Esophagus squamous epithelium (tissue), 5 donors: ENCODE measurements at regions not wholly inside any gene's neighbourhood (a gene's known extent, or its start where the extent isn't known, plus 50 kb on each side); places are given as distances from the start of the nearest gene placed in this dataset.

Experiments used
- DNase-seq: peaks from one replicate; lab custom pipeline; 2025; lab: John Stamatoyannopoulos, UW
- H3K27ac ChIP-seq, 4 donors: fragments of 200-600 bp; sonication (generic); one replicate each; pipeline ENCODE4 v1.5.1; 2016 to 2019; ENCODE audit warnings: mild to moderate bottlenecking in 1 of 4
- H3K27me3 ChIP-seq, 4 donors: fragments of 200-600 bp; sonication (generic); 1 replicate in 3 of 4; 2 replicates in 1 of 4; pipeline versions ENCODE4 v1.5.1 to v1.6.0; 2017 to 2021; ENCODE audit warnings: antibody characterized with exemption in 1 of 4
- H3K36me3 ChIP-seq, 3 donors: fragments of 200-600 bp; sonication (generic); one replicate each; pipeline ENCODE4 v1.5.1; 2016 to 2019
- H3K4me1 ChIP-seq, 3 donors: fragments of 200-600 bp; sonication (generic); one replicate each; pipeline ENCODE4 v1.5.1; 2017 to 2019
- H3K4me3 ChIP-seq, 4 donors: fragments of 200-600 bp; sonication (generic); 1 replicate in 3 of 4; 2 replicates in 1 of 4; pipeline ENCODE4 v1.5.1; 2016 to 2019; ENCODE audit warnings: mild to moderate bottlenecking in 2 of 4, moderate library complexity in 1 of 4
- H3K9me3 ChIP-seq, 3 donors: fragments of 200-600 bp; sonication (generic); one replicate each; pipeline ENCODE4 v1.5.1; 2016 to 2019
- POLR2A ChIP-seq, 4 donors: fragments of 450-650 bp; IDR thresholded peaks; one replicate each; pipeline ENCODE4 v1.6.1; 2017; ENCODE audit warnings: antibody characterized with exemption in 4 of 4, mild to moderate bottlenecking in 4 of 4, moderate library complexity in 3 of 4
- WGBS, 2 donors: methylation state at CpG; one replicate each; pipeline ENCODE4 v1.1.5; 2018; 5-methylcytosine and 5-hydroxymethylcytosine counted together
- intact Hi-C: fragments of 100-400 bp; cut with DNase I; formaldehyde crosslinking; loops from one replicate; pipeline ENCODE4 v1.15.0; 2022
- TF ChIP-seq, protein P1 (sequence below), 6 experiments: fragments of 450-650 bp in 4 of 6; fragments of 200-600 bp in 2 of 6; sonication (generic) in 2 of 6; IDR thresholded peaks; one replicate each; pipeline ENCODE4 v1.5.1; 2016 to 2019; ENCODE audit warnings: antibody characterized with exemption in 6 of 6, mild to moderate bottlenecking in 4 of 6, moderate library complexity in 4 of 6
- donor health status: DM: yes; HTN: yes; CAD: no.

DNA sequence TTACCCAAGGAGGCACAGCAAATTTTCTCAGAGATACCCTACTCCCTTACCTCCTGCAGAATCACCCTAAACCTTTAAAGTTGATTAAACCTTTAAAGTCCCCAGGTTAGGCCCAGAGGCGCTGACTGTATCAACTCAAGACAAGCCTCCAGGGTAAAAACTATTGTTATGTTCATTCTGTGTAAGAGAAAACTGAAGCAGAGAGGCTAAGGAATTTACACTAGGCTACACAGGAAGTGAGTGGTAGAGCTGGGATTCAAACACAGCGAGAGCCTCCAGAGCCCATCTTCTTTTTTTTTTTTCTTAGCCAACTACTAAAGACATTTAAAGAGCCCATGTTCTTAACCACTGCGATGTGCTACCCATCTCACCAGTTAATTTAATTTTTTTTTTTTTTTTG is 56.3 kb upstream of the GRK3 start:
- TF ChIP-seq, protein P1, sequence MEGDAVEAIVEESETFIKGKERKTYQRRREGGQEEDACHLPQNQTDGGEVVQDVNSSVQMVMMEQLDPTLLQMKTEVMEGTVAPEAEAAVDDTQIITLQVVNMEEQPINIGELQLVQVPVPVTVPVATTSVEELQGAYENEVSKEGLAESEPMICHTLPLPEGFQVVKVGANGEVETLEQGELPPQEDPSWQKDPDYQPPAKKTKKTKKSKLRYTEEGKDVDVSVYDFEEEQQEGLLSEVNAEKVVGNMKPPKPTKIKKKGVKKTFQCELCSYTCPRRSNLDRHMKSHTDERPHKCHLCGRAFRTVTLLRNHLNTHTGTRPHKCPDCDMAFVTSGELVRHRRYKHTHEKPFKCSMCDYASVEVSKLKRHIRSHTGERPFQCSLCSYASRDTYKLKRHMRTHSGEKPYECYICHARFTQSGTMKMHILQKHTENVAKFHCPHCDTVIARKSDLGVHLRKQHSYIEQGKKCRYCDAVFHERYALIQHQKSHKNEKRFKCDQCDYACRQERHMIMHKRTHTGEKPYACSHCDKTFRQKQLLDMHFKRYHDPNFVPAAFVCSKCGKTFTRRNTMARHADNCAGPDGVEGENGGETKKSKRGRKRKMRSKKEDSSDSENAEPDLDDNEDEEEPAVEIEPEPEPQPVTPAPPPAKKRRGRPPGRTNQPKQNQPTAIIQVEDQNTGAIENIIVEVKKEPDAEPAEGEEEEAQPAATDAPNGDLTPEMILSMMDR (IDR thresholded peaks at IDR 0.05): no peak
- TF ChIP-seq POLR2A (IDR thresholded peaks at IDR 0.05): no peak
- WGBS, 2 donors: 91 to 93% methylated on average over 3 of the region's 3 CpGs
- H3K4me3 ChIP-seq: no peak overlapping the region
- DNase-seq: no peak
- no peaks in the 10 kb centered on the region for H3K4me1 ChIP-seq
- H3K27ac ChIP-seq: no peak overlapping the region
- intact Hi-C loops: no loop called here
- peaks cover 0 to 5% (median 0%) of the 10 kb centered on the region in 3 donors for H3K36me3 ChIP-seq
- no peaks in the 10 kb centered on the region for H3K9me3 ChIP-seq
- H3K27me3 ChIP-seq: no peaks in the 10 kb centered on the region

DNA sequence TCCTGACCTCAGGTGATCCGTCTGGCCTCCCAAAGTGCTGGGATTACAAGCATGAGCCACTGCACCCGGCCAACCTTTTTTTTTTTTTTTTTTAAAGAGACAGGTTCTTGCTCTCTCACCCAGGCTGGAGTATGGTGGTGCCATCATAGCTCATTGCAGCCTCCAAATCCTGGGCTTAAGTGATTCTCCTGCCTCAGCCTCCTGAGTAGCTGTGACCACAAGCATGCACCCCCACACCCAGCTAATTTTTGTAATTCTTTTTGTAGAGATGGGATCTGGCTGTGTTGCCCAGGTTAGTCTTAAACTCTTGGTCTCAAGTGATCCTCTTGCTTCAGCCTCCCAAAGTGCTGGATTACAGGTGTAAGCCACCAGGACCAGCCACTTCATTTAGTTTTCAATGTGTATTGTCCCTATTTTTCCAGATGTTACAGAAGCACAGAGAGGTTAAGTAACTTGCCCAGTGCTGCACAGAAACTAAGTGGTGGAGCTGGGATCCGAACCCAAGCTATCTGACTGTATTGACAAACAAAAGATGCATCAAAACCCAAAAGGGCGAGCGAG is 55.6 kb upstream of the GRK3 start:
- Histone ChIP-seq H3K4me1 (no peaks in the 10 kb centered on the region), H3K27me3 (no peaks in the 10 kb centered on the region), H3K36me3 (peaks cover 0 to 5% (median 0%) of the 10 kb centered on the region in 3 donors), H3K4me3 (no peak overlapping the region), H3K27ac (no peak overlapping the region), H3K9me3 (no peaks in the 10 kb centered on the region)
- intact Hi-C loops: no loop called here
- TF ChIP-seq POLR2A (IDR thresholded peaks at IDR 0.05): no peak
- TF ChIP-seq, protein P1 (IDR thresholded peaks at IDR 0.05): no peak
- DNase-seq: no peak
- WGBS, 2 donors: 78 to 83% methylated on average over 5 of the region's 5 CpGs

DNA sequence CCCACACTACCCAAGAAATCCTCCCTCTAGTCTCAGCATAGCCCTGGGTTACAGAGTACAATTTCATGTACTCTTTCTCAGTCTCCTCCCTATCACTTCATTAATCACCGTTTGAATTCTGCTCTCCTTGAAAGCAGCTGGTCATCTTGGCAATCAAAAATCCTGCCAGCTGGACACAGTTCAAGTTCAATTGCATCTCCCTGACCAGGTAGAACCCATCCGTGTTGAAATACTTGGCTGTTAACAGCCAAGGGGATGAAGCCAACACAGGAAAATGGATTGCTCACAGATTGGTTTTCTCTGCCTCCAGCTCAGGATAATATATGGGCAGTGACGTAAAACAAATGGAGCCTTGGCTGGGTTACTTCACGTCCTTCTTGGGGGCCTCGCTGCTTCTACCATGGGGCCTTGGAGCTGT is 55.1 kb upstream of the GRK3 start:
- no peaks in the 10 kb centered on the region for H3K27me3 ChIP-seq
- intact Hi-C loops: no loop called here
- H3K27ac ChIP-seq: no peak overlapping the region
- H3K9me3 ChIP-seq: no peaks in the 10 kb centered on the region
- H3K4me1 ChIP-seq: no peaks in the 10 kb centered on the region
- 41 to 81% methylated on average over 5 of the region's 5 CpGs for WGBS, 2 donors
- H3K4me3 ChIP-seq: no peak overlapping the region
- H3K36me3 ChIP-seq: peaks cover 0 to 5% (median 0%) of the 10 kb centered on the region in 3 donors
- TF ChIP-seq POLR2A (IDR thresholded peaks at IDR 0.05): no peak
- TF ChIP-seq, protein P1 (IDR thresholded peaks at IDR 0.05): no peak
- DNase-seq: no peak

DNA sequence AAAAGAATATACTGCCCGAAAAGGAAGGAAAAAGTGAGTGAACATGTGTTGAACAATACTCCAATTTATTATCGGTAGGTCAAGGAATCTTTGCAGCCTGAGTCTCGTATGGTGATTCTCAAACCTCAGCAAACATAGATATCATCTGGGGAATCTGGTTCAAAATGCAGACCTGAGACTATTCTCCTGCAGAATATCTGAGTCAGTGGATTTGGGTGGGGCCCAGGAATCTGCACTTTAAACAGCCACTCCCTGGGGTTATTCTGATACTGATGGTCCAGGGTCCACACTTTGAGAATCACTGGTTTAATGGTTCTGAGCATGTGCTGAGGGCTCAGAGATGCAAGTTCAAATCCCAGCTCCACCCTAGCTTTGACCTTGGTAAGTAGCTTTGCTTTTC is 53.6 kb upstream of the GRK3 start:
- intact Hi-C loops: no loop called here
- Histone ChIP-seq H3K27ac (no peak overlapping the region), H3K27me3 (no peaks in the 10 kb centered on the region), H3K4me1 (no peaks in the 10 kb centered on the region), H3K9me3 (no peaks in the 10 kb centered on the region), H3K4me3 (no peak overlapping the region), H3K36me3 (peaks cover 0 to 5% (median 0%) of the 10 kb centered on the region in 3 donors)
- TF ChIP-seq POLR2A (IDR thresholded peaks at IDR 0.05): no peak
- TF ChIP-seq, protein P1 (IDR thresholded peaks at IDR 0.05): no peak
- no peak for DNase-seq
- 81 to 86% methylated on average over 3 of the region's 3 CpGs for WGBS, 2 donors

DNA sequence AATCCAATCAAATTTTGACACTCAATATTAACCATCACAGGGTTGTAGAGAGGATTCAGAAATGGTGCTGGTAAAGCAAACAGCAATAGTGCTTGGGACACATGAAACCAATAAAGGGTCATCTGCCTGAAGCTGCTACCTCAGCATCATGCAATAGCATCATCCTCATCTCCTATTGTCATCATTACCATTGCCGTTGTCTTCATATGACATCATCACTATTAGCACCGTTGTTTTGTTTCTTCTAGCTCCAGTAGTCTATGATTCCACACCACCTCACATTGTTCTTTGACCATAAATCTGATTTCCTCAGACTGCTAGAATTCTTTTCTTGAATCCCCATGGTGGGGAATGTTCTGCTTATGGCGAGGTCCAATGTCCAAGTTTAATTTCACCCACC is 52.8 kb upstream of the GRK3 start:
- Histone ChIP-seq H3K9me3 (no peaks in the 10 kb centered on the region), H3K4me1 (no peaks in the 10 kb centered on the region), H3K4me3 (no peak overlapping the region), H3K27me3 (no peaks in the 10 kb centered on the region), H3K27ac (no peak overlapping the region), H3K36me3 (peaks cover 0 to 5% (median 0%) of the 10 kb centered on the region in 3 donors)
- DNase-seq: no peak
- no peak for TF ChIP-seq POLR2A (IDR thresholded peaks at IDR 0.05)
- TF ChIP-seq, protein P1 (IDR thresholded peaks at IDR 0.05): no peak
- intact Hi-C loops: no loop called here
- WGBS, 2 donors: 96 to 98% methylated on average over 3 of the region's 3 CpGs
